K562 (cell line): ENCODE measurements at regions not wholly inside any gene's neighbourhood (a gene's known extent, or its start where the extent isn't known, plus 50 kb on each side); places are given as distances from the start of the nearest gene placed in this dataset.
A peak's percentile ranks its signal among the peaks of the same experiment; 100 is the strongest.

Experiments
- BCOR ChIP-seq: fragments of 450-650 bp; IDR thresholded peaks from 2 replicates; pipeline ENCODE4 v1.6.1; 2016
- HDAC1 ChIP-seq, 2 experiments: fragments of 450-650 bp; IDR thresholded peaks; 2 replicates each; pipeline ENCODE4 v1.6.1; 2016 to 2017; ENCODE audit warnings: inconsistent platforms in 1 of 2, mild to moderate bottlenecking in 1 of 2, moderate library complexity in 1 of 2
- JUND ChIP-seq, 2 experiments: IDR thresholded peaks; 2 replicates in 1 of 2; 3 replicates in 1 of 2; pipeline ENCODE4 v1.6.1; 2011; ENCODE audit warnings: borderline replicate concordance in 2 of 2, low read depth in 2 of 2, low read length in 2 of 2, improper control_type of control experiment in 1 of 2, missing biosample characterization in 1 of 2, missing genetic modification characterization in 1 of 2, missing genetic modification reagents in 1 of 2
- KLF6 ChIP-seq: fragments of 250-450 bp; sonication (Bioruptor Pico); IDR thresholded peaks from 2 replicates; pipeline ENCODE4 v1.4.0; 2020; ENCODE audit warnings: mild to moderate bottlenecking, moderate library complexity, borderline replicate concordance
- POLR2AphosphoS2 ChIP-seq: IDR thresholded peaks from 2 replicates; pipeline ENCODE4 v1.6.1; 2012; ENCODE audit warnings: low read length, improper control_type of control experiment
- SPI1 ChIP-seq: IDR thresholded peaks from 2 replicates; pipeline ENCODE4 v1.6.1; 2011; ENCODE audit warnings: low read depth, low read length, control low read depth, borderline replicate concordance
- ZNF121 ChIP-seq: sonication (generic); formaldehyde crosslinking; conservative IDR thresholded peaks from 2 replicates; pipeline ENCODE4 v1.8.0; 2022; ENCODE audit warnings: missing genetic modification reagents
- ZNF197 ChIP-seq: fragments of 200-800 bp; sonication (Bioruptor generic); IDR thresholded peaks from 2 replicates; pipeline ENCODE4 v1.6.1; 2016; ENCODE audit warnings: low read depth, missing genetic modification characterization, missing compliant biosample characterization
- TF ChIP-seq, protein P1 (sequence below), 2 experiments: fragments of 450-650 bp in 1 of 2; IDR thresholded peaks; 2 replicates each; pipeline ENCODE4 v1.6.1; 2011 to 2017; ENCODE audit warnings: low read depth in 2 of 2, antibody characterized with exemption in 1 of 2, borderline replicate concordance in 1 of 2, low read length in 1 of 2, mild to moderate bottlenecking in 1 of 2, mixed read lengths in 1 of 2; ENCODE audit not compliant: control insufficient read depth in 1 of 2

- TF ChIP-seq, protein P1, sequence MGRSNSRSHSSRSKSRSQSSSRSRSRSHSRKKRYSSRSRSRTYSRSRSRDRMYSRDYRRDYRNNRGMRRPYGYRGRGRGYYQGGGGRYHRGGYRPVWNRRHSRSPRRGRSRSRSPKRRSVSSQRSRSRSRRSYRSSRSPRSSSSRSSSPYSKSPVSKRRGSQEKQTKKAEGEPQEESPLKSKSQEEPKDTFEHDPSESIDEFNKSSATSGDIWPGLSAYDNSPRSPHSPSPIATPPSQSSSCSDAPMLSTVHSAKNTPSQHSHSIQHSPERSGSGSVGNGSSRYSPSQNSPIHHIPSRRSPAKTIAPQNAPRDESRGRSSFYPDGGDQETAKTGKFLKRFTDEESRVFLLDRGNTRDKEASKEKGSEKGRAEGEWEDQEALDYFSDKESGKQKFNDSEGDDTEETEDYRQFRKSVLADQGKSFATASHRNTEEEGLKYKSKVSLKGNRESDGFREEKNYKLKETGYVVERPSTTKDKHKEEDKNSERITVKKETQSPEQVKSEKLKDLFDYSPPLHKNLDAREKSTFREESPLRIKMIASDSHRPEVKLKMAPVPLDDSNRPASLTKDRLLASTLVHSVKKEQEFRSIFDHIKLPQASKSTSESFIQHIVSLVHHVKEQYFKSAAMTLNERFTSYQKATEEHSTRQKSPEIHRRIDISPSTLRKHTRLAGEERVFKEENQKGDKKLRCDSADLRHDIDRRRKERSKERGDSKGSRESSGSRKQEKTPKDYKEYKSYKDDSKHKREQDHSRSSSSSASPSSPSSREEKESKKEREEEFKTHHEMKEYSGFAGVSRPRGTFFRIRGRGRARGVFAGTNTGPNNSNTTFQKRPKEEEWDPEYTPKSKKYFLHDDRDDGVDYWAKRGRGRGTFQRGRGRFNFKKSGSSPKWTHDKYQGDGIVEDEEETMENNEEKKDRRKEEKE (IDR thresholded peaks at IDR 0.05; ENCODE audit: borderline replicate concordance in 1 of 2, control insufficient read depth in 1 of 2, low read depth in 2 of 2, low read length in 1 of 2): no peak
- TF ChIP-seq ZNF197: no peak
- TF ChIP-seq SPI1: peak; percentile 77
- no peak for TF ChIP-seq KLF6 (CRISPR knock-in tag)
- TF ChIP-seq JUND (IDR thresholded peaks at IDR 0.05; ENCODE audit: borderline replicate concordance, low read depth, low read length): no peak
- no peak for TF ChIP-seq JUND (tag; IDR thresholded peaks at IDR 0.05; ENCODE audit: borderline replicate concordance, low read depth, low read length)
- TF ChIP-seq ZNF121 (CRISPR knock-in tag): no peak
- TF ChIP-seq HDAC1 (IDR thresholded peaks at IDR 0.05): no peak
- TF ChIP-seq BCOR: no peak
- no peak for TF ChIP-seq POLR2AphosphoS2
- TF ChIP-seq, all 486 proteins: peak for 6
These were observed 718.2 kb downstream of the NTRK3 start (continued) for GRCh38 chr15:87538327-87538834.
